Small intestine (tissue), 7 donors: ENCODE measurements at regions not wholly inside any gene's neighbourhood (a gene's known extent, or its start where the extent isn't known, plus 50 kb on each side); places are given as distances from the start of the nearest gene placed in this dataset.

ENCODE experiments used
- DNase-seq, 2 donors: peaks; one replicate each; pipeline versions ENCODE4 v3.0.0 to v3.0.0-alpha.2; 2013
- FAIRE-seq: peaks from 2 replicates; lab custom pipeline; 2012; peaks lifted over from hg19 to GRCh38; lab: Jason Lieb, UNC
- H3K27ac ChIP-seq, 3 donors: one replicate each; pipeline ENCODE4 v1.5.1; 2013; ENCODE audit warnings: low read length in 2 of 3, mild to moderate bottlenecking in 2 of 3, control low read depth in 1 of 3, inconsistent platforms in 1 of 3, low read depth in 1 of 3, moderate library complexity in 1 of 3
- H3K27me3 ChIP-seq, 3 donors: one replicate each; pipeline ENCODE4 v1.6.1; 2013; ENCODE audit warnings: low read length in 3 of 3, inconsistent platforms in 1 of 3; ENCODE audit not compliant: control insufficient read depth in 3 of 3, insufficient read depth in 3 of 3
- H3K36me3 ChIP-seq, 3 donors: one replicate each; pipeline ENCODE4 v1.6.1; 2013; ENCODE audit warnings: low read length in 3 of 3, inconsistent platforms in 1 of 3, low read depth in 1 of 3, mild to moderate bottlenecking in 1 of 3, moderate library complexity in 1 of 3; ENCODE audit not compliant: control insufficient read depth in 3 of 3, insufficient read depth in 2 of 3
- H3K4me1 ChIP-seq, 3 donors: one replicate each; pipeline ENCODE4 v1.6.1; 2013; ENCODE audit warnings: low read length in 2 of 3, inconsistent platforms in 1 of 3, low read depth in 1 of 3, mild to moderate bottlenecking in 1 of 3, moderate library complexity in 1 of 3; ENCODE audit not compliant: control insufficient read depth in 3 of 3, insufficient read depth in 2 of 3
- H3K4me3 ChIP-seq, 3 donors: one replicate each; pipeline ENCODE4 v1.5.1; 2013; ENCODE audit warnings: low read length in 3 of 3, control low read depth in 1 of 3, inconsistent platforms in 1 of 3, low read depth in 1 of 3, mild to moderate bottlenecking in 1 of 3, moderate library complexity in 1 of 3
- H3K9me3 ChIP-seq, 2 donors: one replicate each; pipeline ENCODE4 v1.6.1; 2013; ENCODE audit warnings: low read depth in 1 of 2, low read length in 1 of 2; ENCODE audit not compliant: control insufficient read depth in 2 of 2, insufficient read depth in 1 of 2
- WGBS, 3 donors: extraction: QIAGEN DNeasy Blood & Tissue Kit; methylation state at CpG; one replicate each; pipeline ENCODE4 v1.1.7; 2013; 5-methylcytosine and 5-hydroxymethylcytosine counted together
- donor health status: healthy with polysubstance abuse.
- donor health status: control.
- donor health status: control.
- donor health status: Bipolar disorder and iron deficiency.
- donor health status: healthy.

DNA sequence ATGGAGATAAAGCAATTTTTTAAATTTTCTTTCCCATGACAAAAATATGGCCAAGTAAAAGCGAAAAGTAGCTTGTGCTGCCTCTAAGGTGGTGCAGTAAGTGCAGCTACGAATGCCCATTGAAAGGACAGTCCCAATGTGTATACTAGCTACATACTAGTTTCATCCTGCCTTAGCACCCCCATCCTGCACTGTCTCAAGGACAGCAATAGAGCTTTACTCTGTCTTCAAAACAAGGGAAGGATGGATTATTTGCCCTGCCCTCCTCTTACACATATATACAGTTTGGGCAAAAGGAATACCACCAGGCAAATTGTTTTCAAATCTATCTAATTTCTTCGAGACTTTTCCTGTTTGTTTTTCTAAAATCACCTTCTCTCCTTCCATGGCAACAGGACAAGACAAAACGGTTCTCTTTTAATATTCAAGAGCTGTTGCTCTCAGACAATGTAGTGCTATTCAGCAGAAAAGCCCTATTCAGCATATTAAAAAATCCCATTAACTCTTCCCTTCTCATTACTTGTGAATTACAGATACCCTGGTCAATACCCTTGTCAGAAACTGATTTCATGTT, 75.1 kb upstream of the SLC7A11 start:
- Histone ChIP-seq H3K27me3 (no peaks in the 10 kb centered on the region), H3K9me3 (no peaks in the 10 kb centered on the region), H3K27ac (no peak overlapping the region), H3K4me1 (no peaks in the 10 kb centered on the region), H3K4me3 (no peak overlapping the region), H3K36me3 (no peaks in the 10 kb centered on the region)
- WGBS, 3 donors, result 70 to 77% (median 73%) methylated on average over 4 of the region's 4 CpGs
- FAIRE-seq (no peak), DNase-seq (no peak)

DNA sequence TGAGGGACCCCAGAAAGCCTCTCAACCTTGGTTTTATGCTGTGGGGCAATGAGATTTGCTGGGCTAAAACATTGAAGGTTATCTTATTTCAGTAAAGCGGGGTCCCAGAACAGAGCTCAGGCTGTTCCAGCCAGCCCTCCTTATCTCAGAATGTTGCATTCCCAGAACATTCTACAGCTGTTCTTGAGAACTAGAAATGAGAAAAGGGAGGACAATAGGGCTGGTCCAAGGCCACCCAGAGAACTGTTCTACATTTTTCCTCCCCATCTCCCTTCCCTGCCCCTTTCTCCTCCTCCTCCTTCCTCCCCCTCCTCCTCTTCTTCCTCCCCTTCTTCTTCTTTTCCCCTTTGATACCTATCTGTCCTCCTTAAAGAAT, 70.4 kb upstream of the SLC7A11 start:
- no peaks in the 10 kb centered on the region for H3K27me3 ChIP-seq
- H3K27ac ChIP-seq, result no peak overlapping the region
- FAIRE-seq, result no peak
- WGBS, 3 donors, result 82 to 100% (median 95%) methylated on average over 1 of the region's 1 CpG
- no peaks in the 10 kb centered on the region for H3K9me3 ChIP-seq
- no peaks in the 10 kb centered on the region for H3K36me3 ChIP-seq
- H3K4me1 ChIP-seq, result no peaks in the 10 kb centered on the region
- DNase-seq, result no peak
- no peak overlapping the region for H3K4me3 ChIP-seq

DNA sequence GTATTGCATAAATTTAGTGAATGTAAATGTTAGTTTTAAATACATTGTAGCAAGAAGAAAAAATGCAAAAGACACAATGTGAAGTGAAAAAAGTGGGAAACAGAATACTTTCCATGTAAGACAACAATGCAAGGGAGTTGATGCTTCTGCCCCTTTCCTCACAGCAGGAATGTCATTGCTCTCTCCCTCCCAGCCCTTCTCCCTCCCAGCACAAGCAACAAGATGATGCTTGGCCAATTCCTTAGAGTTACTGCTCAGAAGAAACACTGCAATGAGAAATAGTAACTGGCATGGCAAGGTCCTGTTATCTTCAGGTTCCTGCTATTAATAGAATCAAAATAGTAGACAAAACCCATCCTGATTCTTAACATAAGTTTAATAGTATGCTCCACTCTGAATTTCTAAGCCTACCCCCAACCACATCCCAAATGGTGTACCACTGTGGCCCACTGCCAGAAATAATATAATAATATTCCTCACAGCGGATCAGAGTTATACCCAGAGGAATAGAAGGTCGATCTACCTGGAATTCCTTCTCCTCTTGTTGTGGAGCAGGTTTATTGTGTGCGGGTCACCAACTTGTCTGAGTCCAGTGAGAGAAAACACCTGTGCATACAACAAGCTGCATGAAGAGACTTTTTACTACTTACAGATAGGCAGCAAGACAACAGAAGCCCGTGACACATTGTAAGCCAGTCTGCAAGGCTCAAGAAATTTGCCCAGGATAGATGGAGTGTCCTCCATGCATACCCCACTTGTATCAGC, 69.8 kb upstream of the SLC7A11 start:
- 69 to 83% (median 69%) methylated on average over 4 of the region's 4 CpGs for WGBS, 3 donors
- Histone ChIP-seq H3K27me3 (no peaks in the 10 kb centered on the region), H3K4me1 (no peaks in the 10 kb centered on the region), H3K36me3 (no peaks in the 10 kb centered on the region), H3K4me3 (no peak overlapping the region), H3K9me3 (no peaks in the 10 kb centered on the region), H3K27ac (no peak overlapping the region)
- no peak for DNase-seq
- FAIRE-seq, result no peak

DNA sequence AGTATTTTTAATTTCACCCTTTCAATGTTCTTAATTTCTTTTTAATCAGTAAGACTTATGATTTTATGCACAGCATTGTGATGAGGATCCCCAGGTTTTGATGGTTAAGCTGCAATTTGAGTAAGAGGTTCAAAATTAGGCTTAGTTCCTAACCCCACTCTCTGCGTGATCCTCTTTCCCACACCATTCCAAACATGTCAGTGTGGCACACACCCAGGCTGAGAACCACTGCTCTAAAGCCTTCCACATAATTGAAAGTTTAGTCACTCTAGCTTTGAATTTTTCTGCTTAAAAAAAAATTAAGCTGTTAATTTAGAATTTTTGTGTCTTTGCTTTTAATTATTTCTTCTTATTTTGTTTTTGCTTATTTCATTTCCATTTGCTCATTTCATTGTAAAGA, 68.8 kb upstream of the SLC7A11 start:
- no peak for FAIRE-seq

GRCh38 chr4:138310498-138310897, 68.3 kb upstream of the SLC7A11 start:
- FAIRE-seq (no peak), DNase-seq (no peak)
- Histone ChIP-seq H3K4me3 (no peak overlapping the region), H3K27ac (no peak overlapping the region), H3K36me3 (no peaks in the 10 kb centered on the region), H3K4me1 (no peaks in the 10 kb centered on the region), H3K9me3 (no peaks in the 10 kb centered on the region), H3K27me3 (no peaks in the 10 kb centered on the region)
- WGBS, 3 donors, result 43 to 76% (median 59%) methylated on average over 4 of the region's 4 CpGs

More for the DNA sequence above, 68.8 kb upstream of the SLC7A11 start:
- no peak overlapping the region for H3K4me3 ChIP-seq
- no peaks in the 10 kb centered on the region for H3K4me1 ChIP-seq
- H3K27ac ChIP-seq, result no peak overlapping the region
- no peaks in the 10 kb centered on the region for H3K27me3 ChIP-seq
- no peaks in the 10 kb centered on the region for H3K9me3 ChIP-seq
- H3K36me3 ChIP-seq, result no peaks in the 10 kb centered on the region
- DNase-seq, result no peak
- 75 to 94% (median 81%) methylated on average over 1 of the region's 1 CpG for WGBS, 3 donors

- FAIRE-seq, result no peak
Observed at GRCh38 chr4:138308356-138308755, 66.2 kb upstream of the SLC7A11 start.

GRCh38 chr4:138307319-138307718, 65.2 kb upstream of the SLC7A11 start:
- FAIRE-seq (no peak), DNase-seq (no peak)
- Histone ChIP-seq H3K27ac (no peak overlapping the region), H3K4me1 (no peaks in the 10 kb centered on the region), H3K9me3 (peaks cover 0 to 3% of the 10 kb centered on the region in 2 donors), H3K27me3 (no peaks in the 10 kb centered on the region), H3K4me3 (no peak overlapping the region), H3K36me3 (no peaks in the 10 kb centered on the region)
- 79 to 83% (median 79%) methylated on average over 8 of the region's 8 CpGs for WGBS, 3 donors

More at GRCh38 chr4:138308356-138308755, 66.2 kb upstream of the SLC7A11 start:
- no peak overlapping the region for H3K27ac ChIP-seq
- no peak overlapping the region for H3K4me3 ChIP-seq
- 78 to 86% (median 78%) methylated on average over 7 of the region's 7 CpGs for WGBS, 3 donors
- H3K36me3 ChIP-seq, result no peaks in the 10 kb centered on the region
- H3K9me3 ChIP-seq, result peaks cover 0 to 2% of the 10 kb centered on the region in 2 donors
- DNase-seq, result no peak
- H3K27me3 ChIP-seq, result no peaks in the 10 kb centered on the region
- H3K4me1 ChIP-seq, result no peaks in the 10 kb centered on the region

DNA sequence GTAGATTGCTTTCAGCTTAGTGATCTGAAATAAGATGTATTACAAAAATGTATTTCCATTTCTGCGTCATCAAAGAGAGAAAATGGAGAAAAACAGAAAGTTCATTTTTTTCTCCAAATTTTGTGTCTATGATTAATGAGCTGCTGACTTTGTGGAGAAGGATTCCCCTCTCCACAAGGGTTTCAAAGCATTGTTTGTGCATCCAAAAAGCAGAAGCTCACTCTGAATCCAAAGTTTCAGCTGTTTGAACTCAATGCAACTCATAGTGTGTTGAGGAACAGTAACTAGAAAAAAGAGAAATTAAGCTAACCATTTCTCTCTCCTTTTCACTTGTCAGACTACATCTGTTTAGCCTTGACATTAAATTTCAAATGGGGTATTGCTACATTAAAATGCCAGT, 62.9 kb upstream of the SLC7A11 start:
- Histone ChIP-seq H3K27me3 (no peaks in the 10 kb centered on the region), H3K4me3 (no peak overlapping the region), H3K4me1 (no peaks in the 10 kb centered on the region), H3K9me3 (peaks cover 0 to 3% of the 10 kb centered on the region in 2 donors), H3K27ac (no peak overlapping the region), H3K36me3 (no peaks in the 10 kb centered on the region)
- WGBS, 3 donors, result 87 to 98% (median 97%) methylated on average over 1 of the region's 1 CpG
- no peak for FAIRE-seq
- DNase-seq, result no peak
